ENCODE measurements at regions not wholly inside any gene's neighbourhood (a gene's known extent, or its start where the extent isn't known, plus 50 kb on each side); places are given as distances from the start of the nearest gene placed in this dataset.

- Histone ChIP-seq H3K9ac (no peak overlapping the region), H3K36me3 (no peaks in the 10 kb centered on the region), H4K20me1 (no peaks in the 10 kb centered on the region), H3K4me1 (no peaks in the 10 kb centered on the region), H3K9me3 (peaks cover 5% of the 10 kb centered on the region; the same call in 1 of the 2 replicates), H3K4me3 (no peak overlapping the region), H3K4me2 (no peak overlapping the region), H3K27me3 (no peaks in the 10 kb centered on the region), H3K27ac (no peak overlapping the region)
- no peak for TF ChIP-seq Cebpa-rat (IDR thresholded peaks at IDR 0.05)
Observed at GRCh38 chr5:3522491-3522890, 73.1 kb upstream of the IRX1 start.

GRCh38 chr5:3518576-3518975 is 77.1 kb upstream of the IRX1 start:
- TF ChIP-seq Cebpa-rat (IDR thresholded peaks at IDR 0.05), result no peak
- H3K27me3 ChIP-seq, result no peaks in the 10 kb centered on the region
- no peak overlapping the region for H3K4me3 ChIP-seq
- no peaks in the 10 kb centered on the region for H3K36me3 ChIP-seq
- no peak overlapping the region for H3K9ac ChIP-seq
- no peak overlapping the region for H3K27ac ChIP-seq
- H3K4me1 ChIP-seq, result no peaks in the 10 kb centered on the region
- H3K4me2 ChIP-seq, result no peak overlapping the region
- no peaks in the 10 kb centered on the region for H3K9me3 ChIP-seq
- H4K20me1 ChIP-seq, result no peaks in the 10 kb centered on the region

- H3K9ac ChIP-seq, result no peak overlapping the region
- no peak overlapping the region for H3K27ac ChIP-seq
- no peak for TF ChIP-seq Cebpa-rat (IDR thresholded peaks at IDR 0.05)
- H4K20me1 ChIP-seq, result no peaks in the 10 kb centered on the region
- no peaks in the 10 kb centered on the region for H3K27me3 ChIP-seq
- H3K9me3 ChIP-seq, result no peaks in the 10 kb centered on the region
- no peak overlapping the region for H3K4me3 ChIP-seq
- no peaks in the 10 kb centered on the region for H3K36me3 ChIP-seq
- H3K4me2 ChIP-seq, result no peak overlapping the region
- H3K4me1 ChIP-seq, result no peaks in the 10 kb centered on the region
Observed at GRCh38 chr5:3518051-3518450, 77.6 kb upstream of the IRX1 start.

- Histone ChIP-seq H3K36me3 (no peaks in the 10 kb centered on the region), H3K4me1 (no peaks in the 10 kb centered on the region), H3K9ac (no peak overlapping the region), H3K27ac (no peak overlapping the region), H3K4me2 (no peak overlapping the region), H3K27me3 (no peaks in the 10 kb centered on the region), H3K9me3 (no peaks in the 10 kb centered on the region), H3K4me3 (no peak overlapping the region), H4K20me1 (no peaks in the 10 kb centered on the region)
- TF ChIP-seq Cebpa-rat (IDR thresholded peaks at IDR 0.05), result no peak
Observed at GRCh38 chr5:3517348-3517747, 78.3 kb upstream of the IRX1 start.

- no peak overlapping the region for H3K9ac ChIP-seq
- no peak overlapping the region for H3K27ac ChIP-seq
- no peak for TF ChIP-seq Cebpa-rat (IDR thresholded peaks at IDR 0.05)
- H3K4me1 ChIP-seq, result no peaks in the 10 kb centered on the region
- H3K36me3 ChIP-seq, result no peaks in the 10 kb centered on the region
- no peaks in the 10 kb centered on the region for H4K20me1 ChIP-seq
- no peak overlapping the region for H3K4me3 ChIP-seq
- no peak overlapping the region for H3K4me2 ChIP-seq
- peaks cover 11% of the 10 kb centered on the region for H3K9me3 ChIP-seq
- H3K27me3 ChIP-seq, result no peaks in the 10 kb centered on the region
Observed at GRCh38 chr5:3512361-3513095, 83.1 kb upstream of the IRX1 start.

- Histone ChIP-seq H3K27ac (no peak overlapping the region), H3K4me1 (no peaks in the 10 kb centered on the region), H3K9me3 (peaks cover 11% of the 10 kb centered on the region), H4K20me1 (no peaks in the 10 kb centered on the region), H3K4me2 (no peak overlapping the region), H3K4me3 (no peak overlapping the region), H3K36me3 (no peaks in the 10 kb centered on the region), H3K9ac (no peak overlapping the region), H3K27me3 (no peaks in the 10 kb centered on the region)
- TF ChIP-seq Cebpa-rat (IDR thresholded peaks at IDR 0.05), result no peak
Observed at GRCh38 chr5:3511934-3512333, 83.7 kb upstream of the IRX1 start.

GRCh38 chr5:3511519-3511918 is 84.1 kb upstream of the IRX1 start:
- H3K9me3 ChIP-seq, result peaks cover 11% of the 10 kb centered on the region
- H4K20me1 ChIP-seq, result no peaks in the 10 kb centered on the region
- no peak overlapping the region for H3K4me3 ChIP-seq
- no peak overlapping the region for H3K9ac ChIP-seq
- no peaks in the 10 kb centered on the region for H3K4me1 ChIP-seq
- H3K36me3 ChIP-seq, result no peaks in the 10 kb centered on the region
- TF ChIP-seq Cebpa-rat (IDR thresholded peaks at IDR 0.05), result no peak
- no peak overlapping the region for H3K27ac ChIP-seq
- H3K27me3 ChIP-seq, result no peaks in the 10 kb centered on the region
- no peak overlapping the region for H3K4me2 ChIP-seq

GRCh38 chr5:3510642-3511417 is 84.8 kb upstream of the IRX1 start:
- Histone ChIP-seq H3K4me3 (no peak overlapping the region), H3K4me1 (no peaks in the 10 kb centered on the region), H3K4me2 (no peak overlapping the region), H4K20me1 (no peaks in the 10 kb centered on the region), H3K27me3 (no peaks in the 10 kb centered on the region), H3K9me3 (peaks cover 11% of the 10 kb centered on the region), H3K9ac (no peak overlapping the region), H3K27ac (no peak overlapping the region), H3K36me3 (no peaks in the 10 kb centered on the region)
- no peak for TF ChIP-seq Cebpa-rat (IDR thresholded peaks at IDR 0.05)

GRCh38 chr5:3509290-3509689 is 86.3 kb upstream of the IRX1 start:
- H3K4me1 ChIP-seq, result no peaks in the 10 kb centered on the region
- H3K36me3 ChIP-seq, result no peaks in the 10 kb centered on the region
- no peak overlapping the region for H3K4me3 ChIP-seq
- no peak for TF ChIP-seq Cebpa-rat (IDR thresholded peaks at IDR 0.05)
- H3K9ac ChIP-seq, result no peak overlapping the region
- peaks cover 11% of the 10 kb centered on the region for H3K9me3 ChIP-seq
- H3K4me2 ChIP-seq, result no peak overlapping the region
- no peak overlapping the region for H3K27ac ChIP-seq
- H3K27me3 ChIP-seq, result no peaks in the 10 kb centered on the region
- no peaks in the 10 kb centered on the region for H4K20me1 ChIP-seq

- TF ChIP-seq Cebpa-rat (IDR thresholded peaks at IDR 0.05), result no peak
- Histone ChIP-seq H3K4me1 (no peaks in the 10 kb centered on the region), H3K4me3 (no peak overlapping the region), H3K4me2 (no peak overlapping the region), H3K9ac (no peak overlapping the region), H3K27me3 (no peaks in the 10 kb centered on the region), H3K36me3 (no peaks in the 10 kb centered on the region), H4K20me1 (no peaks in the 10 kb centered on the region), H3K9me3 (peaks cover 11% of the 10 kb centered on the region), H3K27ac (no peak overlapping the region)
Observed at GRCh38 chr5:3508395-3508794, 87.2 kb upstream of the IRX1 start.

All from BLaER1 (cell line).